Activated T-cell treated with anti-CD3 and anti-CD28 coated beads, Interleukin-2, amount 50 U/mL, for 24 hours (primary cell): ENCODE measurements at regions not wholly inside any gene's neighbourhood (a gene's known extent, or its start where the extent isn't known, plus 50 kb on each side); places are given as distances from the start of the nearest gene placed in this dataset.
"Not testable (repeated sequence)": the region's sequence is repeated elsewhere in the genome, so short reads cannot be mapped to it uniquely, and the experiment has no call there.

Experiments
- DNase-seq: peaks from one replicate; pipeline ENCODE4 v3.0.0-alpha.2; 2020
- H3K27ac Mint-ChIP-seq: 2 replicates; pipeline ENCODE4 v1.8.0; 2020; ENCODE audit warnings: mild to moderate bottlenecking, mixed read lengths
- H3K27me3 Mint-ChIP-seq: 2 replicates; pipeline ENCODE4 v1.8.0; 2020; ENCODE audit warnings: mixed read lengths
- H3K36me3 Mint-ChIP-seq: 2 replicates; pipeline ENCODE4 v1.8.0; 2020; ENCODE audit warnings: low read depth, mixed read lengths
- H3K4me1 Mint-ChIP-seq: 2 replicates; pipeline ENCODE4 v1.8.0; 2020; ENCODE audit warnings: low read depth, mixed read lengths
- H3K4me3 Mint-ChIP-seq: 2 replicates; pipeline ENCODE4 v1.8.0; 2020; ENCODE audit warnings: mild to moderate bottlenecking, moderate library complexity, mixed read lengths
- H3K9me3 Mint-ChIP-seq: 2 replicates; pipeline ENCODE4 v1.8.0; 2020; ENCODE audit warnings: mixed read lengths

- no peaks in the 10 kb centered on the region for H3K9me3 Mint-ChIP-seq
- no peak overlapping the region for H3K27ac Mint-ChIP-seq
These were observed 173.9 kb downstream of the EPM2A start for GRCh38 chr6:145561095-145562072.

GRCh38 chr6:145562771-145563615 is 172.3 kb downstream of the EPM2A start:
- peaks cover 6% of the 10 kb centered on the region for H3K27me3 Mint-ChIP-seq
- no peak for DNase-seq
- no peaks in the 10 kb centered on the region for H3K36me3 Mint-ChIP-seq
- H3K9me3 Mint-ChIP-seq, result no peaks in the 10 kb centered on the region
- no peak overlapping the region for H3K4me3 Mint-ChIP-seq
- H3K27ac Mint-ChIP-seq, result no peak overlapping the region
- no peaks in the 10 kb centered on the region for H3K4me1 Mint-ChIP-seq

More at GRCh38 chr6:145561095-145562072, 173.9 kb downstream of the EPM2A start:
- Mint-ChIP-seq H3K36me3 (no peaks in the 10 kb centered on the region), H3K4me3 (no peak overlapping the region), H3K4me1 (no peaks in the 10 kb centered on the region), H3K27me3 (peaks cover 6% of the 10 kb centered on the region)
- no peak for DNase-seq

GRCh38 chr6:145564553-145564952 is 170.8 kb downstream of the EPM2A start:
- no peak for DNase-seq
- H3K9me3 Mint-ChIP-seq, result no peaks in the 10 kb centered on the region
- no peaks in the 10 kb centered on the region for H3K36me3 Mint-ChIP-seq
- H3K27ac Mint-ChIP-seq, result no peak overlapping the region
- H3K4me1 Mint-ChIP-seq, result no peaks in the 10 kb centered on the region
- peaks cover 2% of the 10 kb centered on the region for H3K27me3 Mint-ChIP-seq
- no peak overlapping the region for H3K4me3 Mint-ChIP-seq

- H3K4me1 Mint-ChIP-seq, result no peaks in the 10 kb centered on the region
- no peak overlapping the region for H3K27ac Mint-ChIP-seq
- H3K27me3 Mint-ChIP-seq, result peaks cover 5% of the 10 kb centered on the region
- H3K9me3 Mint-ChIP-seq, result no peaks in the 10 kb centered on the region
- no peak for DNase-seq
- H3K36me3 Mint-ChIP-seq, result no peaks in the 10 kb centered on the region
- no peak overlapping the region for H3K4me3 Mint-ChIP-seq
These were observed 167.6 kb downstream of the EPM2A start for GRCh38 chr6:145567684-145568252.

- DNase-seq, result no peak
- Mint-ChIP-seq H3K36me3 (no peaks in the 10 kb centered on the region), H3K4me1 (no peaks in the 10 kb centered on the region), H3K9me3 (peaks cover 2% of the 10 kb centered on the region), H3K4me3 (no peak overlapping the region), H3K27me3 (peaks cover 5% of the 10 kb centered on the region), H3K27ac (no peak overlapping the region)
These were observed 166.2 kb downstream of the EPM2A start for GRCh38 chr6:145569140-145569539.

- not testable (repeated sequence) for DNase-seq, H3K27me3 Mint-ChIP-seq, H3K27ac Mint-ChIP-seq, H3K36me3 Mint-ChIP-seq, H3K4me1 Mint-ChIP-seq, H3K4me3 Mint-ChIP-seq
- H3K9me3 Mint-ChIP-seq, result peaks cover 14% of the 10 kb centered on the region
These were observed 165.0 kb downstream of the EPM2A start for GRCh38 chr6:145570336-145570735.

- H3K4me1 Mint-ChIP-seq, H3K36me3 Mint-ChIP-seq, H3K27ac Mint-ChIP-seq, H3K27me3 Mint-ChIP-seq, DNase-seq, H3K4me3 Mint-ChIP-seq: not testable (repeated sequence)
- H3K9me3 Mint-ChIP-seq, result peaks cover 29% of the 10 kb centered on the region
These were observed 161.1 kb downstream of the EPM2A start for GRCh38 chr6:145574269-145574668.
